H1 (cell line): ENCODE measurements at regions not wholly inside any gene's neighbourhood (a gene's known extent, or its start where the extent isn't known, plus 50 kb on each side); places are given as distances from the start of the nearest gene placed in this dataset.

ENCODE experiments used
- EP300 ChIP-seq, 2 experiments: IDR thresholded peaks; 1 replicate in 1 of 2; 2 replicates in 1 of 2; pipeline ENCODE4 v1.6.1; 2011 to 2012; ENCODE audit warnings: low read depth in 2 of 2, low read length in 2 of 2, mild to moderate bottlenecking in 2 of 2, borderline replicate concordance in 1 of 2, inconsistent platforms in 1 of 2, moderate library complexity in 1 of 2
- ZNF274 ChIP-seq: IDR thresholded peaks from 2 replicates; pipeline ENCODE4 v1.7.0; 2012; ENCODE audit warnings: low read length, borderline replicate concordance; ENCODE audit errors: extremely low read depth

DNA sequence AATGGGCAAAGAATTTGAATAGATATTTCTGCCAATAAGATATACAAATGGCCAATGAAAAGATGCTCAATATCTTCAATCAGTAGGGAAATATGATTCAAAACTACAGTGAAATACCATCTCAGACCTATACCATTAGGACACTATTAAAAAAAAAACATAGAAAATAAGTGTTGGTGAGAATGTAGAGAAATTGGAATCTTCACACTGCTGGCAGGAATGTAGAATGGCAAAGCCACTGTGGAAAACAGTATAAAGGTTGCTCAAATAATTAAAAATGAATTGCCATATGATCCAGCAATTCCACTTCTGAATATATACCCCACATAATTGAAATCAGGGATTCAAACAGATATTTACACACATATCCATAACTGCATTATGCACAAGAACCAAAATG lies 88.1 kb upstream of the STARD13 start:
- TF ChIP-seq EP300 (IDR thresholded peaks at IDR 0.05; ENCODE audit: borderline replicate concordance in 1 of 2, low read depth in 2 of 2, low read length in 2 of 2) (no peak), ZNF274 (no peak)
